Stimulated activated CD8-positive, alpha-beta memory T cell treated with anti-CD3 and anti-CD28 coated beads, Interleukin-4, amount 100 ng/mL, for 48 hours (primary cell): ENCODE measurements at regions not wholly inside any gene's neighbourhood (a gene's known extent, or its start where the extent isn't known, plus 50 kb on each side); places are given as distances from the start of the nearest gene placed in this dataset.

Source experiments
- DNase-seq: peaks from one replicate; pipeline ENCODE4 v3.0.0-alpha.2; 2020

GRCh38 chr15:94683902-94684301 is 452.5 kb downstream of the MCTP2 start:
- DNase-seq = no peak

GRCh38 chr15:94691169-94691568 is 459.8 kb downstream of the MCTP2 start:
- no peak for DNase-seq

GRCh38 chr15:94692710-94693109 is 461.3 kb downstream of the MCTP2 start:
- DNase-seq = no peak

- DNase-seq = no peak
Measured at GRCh38 chr15:94700211-94700610, 468.9 kb downstream of the MCTP2 start.

GRCh38 chr15:94701281-94701985 is 470.1 kb downstream of the MCTP2 start:
- no peak for DNase-seq

GRCh38 chr15:94703596-94703995 is 472.2 kb downstream of the MCTP2 start:
- DNase-seq = no peak

GRCh38 chr15:94704421-94704820 is 473.1 kb downstream of the MCTP2 start:
- DNase-seq = no peak

GRCh38 chr15:94704946-94705345 is 473.6 kb downstream of the MCTP2 start:
- DNase-seq = no peak

GRCh38 chr15:94709319-94709718 is 478.0 kb downstream of the MCTP2 start:
- DNase-seq = no peak

GRCh38 chr15:94722024-94722636 is 490.8 kb downstream of the MCTP2 start:
- no peak for DNase-seq

- no peak for DNase-seq
Measured at GRCh38 chr15:94723801-94724200, 492.4 kb downstream of the MCTP2 start.

- DNase-seq = no peak
Measured at GRCh38 chr15:94731286-94731685, 499.9 kb downstream of the MCTP2 start.

- no peak for DNase-seq
Measured at GRCh38 chr15:94734460-94734859, 503.1 kb downstream of the MCTP2 start.

GRCh38 chr15:94736236-94736635 is 504.9 kb downstream of the MCTP2 start:
- no peak for DNase-seq

- DNase-seq = no peak
Measured at GRCh38 chr15:94739639-94740038, 508.3 kb downstream of the MCTP2 start.

GRCh38 chr15:94740469-94740868 is 509.1 kb downstream of the MCTP2 start:
- no peak for DNase-seq

- no peak for DNase-seq
Measured at GRCh38 chr15:94743668-94744067, 512.3 kb downstream of the MCTP2 start.

GRCh38 chr15:94744080-94744793 is 512.9 kb downstream of the MCTP2 start:
- no peak for DNase-seq

GRCh38 chr15:94745371-94745770 is 514.0 kb downstream of the MCTP2 start:
- no peak for DNase-seq

GRCh38 chr15:94747510-94747909 is 516.1 kb downstream of the MCTP2 start:
- DNase-seq = no peak

- DNase-seq = no peak
Measured at GRCh38 chr15:94749811-94750617, 518.7 kb downstream of the MCTP2 start.

GRCh38 chr15:94760348-94760747 is 529.0 kb downstream of the MCTP2 start:
- DNase-seq = no peak

- no peak for DNase-seq
Measured at GRCh38 chr15:94761574-94761973, 530.2 kb downstream of the MCTP2 start.
